ENCODE measurements at regions not wholly inside any gene's neighbourhood (a gene's known extent, or its start where the extent isn't known, plus 50 kb on each side); places are given as distances from the start of the nearest gene placed in this dataset.

- TF ChIP-seq CTCF (IDR thresholded peaks at IDR 0.05; ENCODE audit: borderline replicate concordance, insufficient read depth, low read depth, low read length): no peak
- no peak overlapping the region for H3K4me3 ChIP-seq (ENCODE audit: low read depth, low read length)
Measured at GRCh38 chr2:104452558-104452957, 401.4 kb upstream of the POU3F3 start.

- TF ChIP-seq CTCF (IDR thresholded peaks at IDR 0.05; ENCODE audit: borderline replicate concordance, insufficient read depth, low read depth, low read length): no peak
Measured at GRCh38 chr2:104462731-104463130, 391.2 kb upstream of the POU3F3 start.

GRCh38 chr2:104465981-104466380 is 387.9 kb upstream of the POU3F3 start:
- TF ChIP-seq CTCF (IDR thresholded peaks at IDR 0.05; ENCODE audit: borderline replicate concordance, insufficient read depth, low read depth, low read length): no peak
- no peak overlapping the region for H3K4me3 ChIP-seq (ENCODE audit: low read depth, low read length)

More at GRCh38 chr2:104462731-104463130, 391.2 kb upstream of the POU3F3 start:
- no peak overlapping the region for H3K4me3 ChIP-seq (ENCODE audit: low read depth, low read length)

- no peak overlapping the region for H3K4me3 ChIP-seq (ENCODE audit: low read depth, low read length)
- no peak for TF ChIP-seq CTCF (IDR thresholded peaks at IDR 0.05; ENCODE audit: borderline replicate concordance, insufficient read depth, low read depth, low read length)
Measured at GRCh38 chr2:104468846-104469245, 385.1 kb upstream of the POU3F3 start.

GRCh38 chr2:104472076-104472475 is 381.8 kb upstream of the POU3F3 start:
- H3K4me3 ChIP-seq (ENCODE audit: low read depth, low read length): no peak overlapping the region

GRCh38 chr2:104473546-104473945 is 380.4 kb upstream of the POU3F3 start:
- TF ChIP-seq CTCF (IDR thresholded peaks at IDR 0.05; ENCODE audit: borderline replicate concordance, insufficient read depth, low read depth, low read length): no peak
- H3K4me3 ChIP-seq (ENCODE audit: low read depth, low read length): no peak overlapping the region

More at GRCh38 chr2:104472076-104472475, 381.8 kb upstream of the POU3F3 start:
- no peak for TF ChIP-seq CTCF (IDR thresholded peaks at IDR 0.05; ENCODE audit: borderline replicate concordance, insufficient read depth, low read depth, low read length)

- no peak overlapping the region for H3K4me3 ChIP-seq (ENCODE audit: low read depth, low read length)
- TF ChIP-seq CTCF (IDR thresholded peaks at IDR 0.05; ENCODE audit: borderline replicate concordance, insufficient read depth, low read depth, low read length): no peak
Measured at GRCh38 chr2:104474716-104475115, 379.2 kb upstream of the POU3F3 start.
